Stromal cell of bone marrow (primary cell): ENCODE measurements at regions not wholly inside any gene's neighbourhood (a gene's known extent, or its start where the extent isn't known, plus 50 kb on each side); places are given as distances from the start of the nearest gene placed in this dataset.

Experiments
- DNase-seq: peaks from one replicate; pipeline ENCODE4 v3.0.0-alpha.2; 2012; ENCODE audit warnings: low read depth

GRCh38 chr11:95485115-95485900 lies 254.3 kb upstream of the SESN3 start:
- DNase-seq, result peak; percentile 81

GRCh38 chr11:95483339-95483738 lies 252.3 kb upstream of the SESN3 start:
- DNase-seq, result no peak

GRCh38 chr11:95478003-95478402 lies 247.0 kb upstream of the SESN3 start:
- no peak for DNase-seq

DNA sequence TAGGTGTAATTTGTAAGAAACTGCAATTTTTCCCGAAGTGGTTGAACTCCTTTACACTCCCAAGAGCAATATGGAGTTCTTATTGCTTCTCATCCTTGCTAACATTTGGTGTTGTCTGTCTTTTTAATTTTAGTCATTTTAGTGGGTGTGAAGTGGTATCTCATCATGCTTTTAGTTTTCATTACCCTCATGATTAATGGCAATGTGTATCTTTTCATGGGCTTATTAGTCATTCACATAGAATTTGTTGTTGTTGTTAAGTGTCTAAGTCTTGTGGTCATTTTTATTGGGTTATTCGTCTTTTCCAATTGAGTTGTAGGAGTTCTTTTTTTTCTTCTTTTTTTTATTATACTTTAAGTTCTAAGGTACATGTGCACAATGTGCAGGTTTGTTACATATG lies 238.3 kb upstream of the SESN3 start:
- no peak for DNase-seq

DNA sequence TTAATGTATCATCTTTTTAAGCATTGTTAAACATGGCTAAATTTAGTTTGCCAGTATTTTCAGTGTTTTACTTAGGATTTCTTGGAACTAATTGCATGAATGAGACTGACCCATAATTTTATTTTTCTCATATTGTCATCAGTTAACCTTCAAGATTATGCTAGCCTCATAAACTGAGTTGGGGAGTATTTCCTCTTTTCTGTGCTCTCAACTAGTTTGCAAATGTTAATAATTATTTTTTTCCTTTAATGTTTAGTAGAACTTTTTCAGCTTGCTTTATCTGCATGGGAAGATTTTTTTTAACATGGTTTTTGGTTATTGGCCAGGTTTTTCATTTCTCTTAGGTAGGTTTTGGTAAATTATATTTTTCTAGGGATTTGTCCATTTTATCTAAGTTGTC lies 235.4 kb upstream of the SESN3 start:
- DNase-seq, result no peak

DNA sequence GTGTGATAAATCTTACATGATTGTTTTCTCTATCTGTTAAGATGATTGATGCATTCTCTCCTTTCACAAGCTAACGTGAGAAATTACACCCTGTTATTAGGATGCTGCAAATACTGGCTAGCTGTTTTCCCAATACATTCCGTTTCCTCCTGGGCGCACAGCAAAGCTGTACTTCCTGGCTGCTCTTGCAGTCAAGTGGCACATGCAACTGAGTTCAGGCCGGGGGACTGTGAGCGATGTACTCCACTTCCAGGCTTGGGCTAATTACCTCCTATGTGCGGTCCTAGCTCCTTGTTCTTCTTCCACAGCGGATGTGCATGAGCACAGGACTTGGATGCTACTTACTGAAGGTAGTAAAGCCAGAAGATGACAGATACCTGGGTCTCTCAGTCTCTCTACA lies 234.9 kb upstream of the SESN3 start:
- DNase-seq, result no peak

- no peak for DNase-seq
Measured at GRCh38 chr11:95461858-95462257, 230.9 kb upstream of the SESN3 start.

- DNase-seq, result no peak
Measured at GRCh38 chr11:95461348-95461747, 230.3 kb upstream of the SESN3 start.

DNA sequence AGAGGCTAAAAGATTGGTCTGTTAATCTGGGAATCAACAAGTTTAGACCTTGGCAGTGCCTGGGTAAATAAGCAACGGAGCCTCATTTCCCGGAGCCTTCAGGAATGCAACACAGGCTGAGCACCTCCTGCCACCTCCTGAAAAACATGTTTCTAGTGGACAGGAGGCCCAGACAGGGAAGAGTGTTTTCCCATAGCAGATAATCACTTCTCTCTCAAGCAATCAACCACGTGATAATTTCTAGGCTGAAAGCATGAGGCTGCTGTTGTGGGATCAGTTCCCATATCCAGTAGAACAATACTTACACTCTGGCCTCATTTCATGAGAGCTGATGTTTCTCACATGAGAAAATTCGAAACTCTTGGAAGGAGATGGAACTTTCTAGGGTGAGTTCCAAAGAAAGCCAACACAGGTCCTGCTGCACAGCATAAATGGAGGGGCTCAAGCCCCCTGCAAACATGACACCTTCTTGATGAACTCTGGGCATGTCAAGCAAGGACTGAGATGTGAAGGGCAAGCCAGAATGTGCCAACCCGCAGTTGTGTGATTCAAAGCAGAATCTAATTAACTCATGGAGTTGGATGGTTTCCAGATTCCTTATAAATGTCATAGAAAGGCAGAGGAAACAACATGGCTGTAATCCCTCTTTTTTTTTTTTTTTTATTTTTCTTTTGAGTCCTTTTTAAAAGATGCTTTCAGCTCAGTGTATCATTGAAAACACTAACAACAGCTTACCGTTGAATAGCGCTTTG lies 228.5 kb upstream of the SESN3 start:
- DNase-seq, result no peak

DNA sequence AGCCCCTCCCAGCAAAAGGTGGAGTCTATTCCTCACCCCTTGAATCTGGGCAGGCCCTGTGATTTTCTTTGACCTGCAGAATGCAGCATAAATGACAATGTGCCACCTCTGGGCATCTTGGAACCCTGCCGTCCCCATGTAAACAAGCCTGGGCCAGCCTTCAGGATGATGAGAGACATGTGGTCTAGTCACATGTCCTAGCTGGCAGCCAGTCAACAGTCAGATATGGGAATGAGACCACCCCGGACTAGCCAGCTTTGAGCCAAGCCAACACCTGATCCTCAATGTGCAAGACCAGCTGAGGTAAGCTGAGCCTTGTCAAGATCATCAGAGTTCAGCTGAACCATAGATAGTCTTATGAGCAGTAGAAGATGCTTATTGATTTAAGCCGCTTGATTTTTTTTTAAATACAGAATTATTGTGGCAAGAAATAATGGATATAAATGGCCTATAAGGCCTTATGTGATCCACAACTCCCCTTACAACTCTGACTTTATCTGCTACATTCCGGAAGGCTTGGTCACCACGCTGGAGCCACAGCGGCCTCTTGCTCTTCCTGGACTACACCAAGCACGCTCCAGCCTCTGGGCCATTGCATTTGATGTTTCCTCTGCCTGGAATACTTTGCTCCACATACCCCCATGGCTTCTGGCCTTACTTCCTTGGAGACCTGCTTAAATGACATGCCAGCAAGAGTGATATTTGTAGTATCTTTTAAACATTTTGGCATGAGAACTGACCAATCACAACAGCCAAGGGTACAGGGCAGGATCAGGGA lies 225.9 kb upstream of the SESN3 start:
- no peak for DNase-seq

DNA sequence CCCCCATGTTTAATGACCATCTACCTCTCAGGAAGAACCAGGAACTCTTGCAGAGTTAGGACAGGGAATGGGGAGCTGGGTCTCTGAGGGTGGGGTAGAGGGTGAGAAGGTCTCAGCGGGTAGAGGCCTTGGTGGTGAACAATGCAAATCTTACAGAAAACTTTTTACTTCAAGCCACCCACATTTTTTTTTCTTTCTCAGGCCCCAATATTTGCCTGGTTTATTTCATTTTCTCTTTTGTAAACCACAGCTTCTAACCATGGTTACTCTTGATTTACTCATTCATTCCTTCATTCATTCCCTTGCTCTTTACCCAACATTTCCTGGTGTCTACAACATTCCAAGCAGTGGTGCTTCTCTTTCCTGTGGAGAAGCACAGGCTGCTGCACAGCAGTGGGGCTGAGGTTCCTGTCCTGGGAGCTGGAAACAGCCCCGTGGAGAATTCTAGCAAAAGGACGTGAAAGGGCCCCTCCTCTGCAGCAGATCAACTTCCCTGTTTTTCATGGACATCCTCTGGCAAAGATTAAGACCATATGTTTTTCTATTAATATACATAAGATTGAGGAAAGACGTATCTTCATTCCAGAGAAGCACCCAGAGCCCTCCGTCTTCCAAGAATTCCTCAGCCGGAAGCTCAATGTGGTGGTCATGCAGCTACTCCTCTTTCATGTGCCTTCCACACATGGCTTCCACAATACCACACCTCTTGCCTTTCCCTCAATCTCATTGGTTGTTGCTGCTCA lies 224.4 kb upstream of the SESN3 start:
- no peak for DNase-seq

DNA sequence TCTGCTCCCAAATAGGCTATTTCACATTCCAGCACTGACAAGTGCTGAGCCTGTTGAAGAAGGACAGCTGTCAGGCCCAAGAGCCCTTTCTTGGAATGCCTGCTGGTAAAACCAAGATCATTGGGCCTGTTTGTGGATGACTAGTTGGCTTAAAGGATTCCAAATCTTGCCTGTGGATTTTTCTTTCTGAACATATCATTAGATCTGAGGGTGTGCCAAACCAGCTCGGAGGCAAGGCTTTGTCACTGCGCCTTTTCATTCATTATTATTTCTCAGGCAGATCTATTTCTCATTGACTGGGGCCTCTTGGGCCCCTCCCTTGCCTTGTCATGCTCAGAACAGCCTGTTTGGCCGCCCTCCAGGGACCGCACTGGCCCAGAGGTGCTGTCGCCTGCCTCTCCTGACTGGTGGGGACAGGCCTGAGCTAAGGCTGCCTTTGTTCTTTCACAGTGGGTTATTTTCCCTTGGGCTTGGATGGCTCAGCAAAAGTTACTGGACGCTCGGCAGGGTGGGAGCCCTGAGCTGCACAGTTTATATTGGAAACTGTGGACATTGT lies 222.7 kb upstream of the SESN3 start:
- DNase-seq, result peak; percentile 3

GRCh38 chr11:95451682-95452081 lies 220.7 kb upstream of the SESN3 start:
- peak; percentile 50 for DNase-seq

DNA sequence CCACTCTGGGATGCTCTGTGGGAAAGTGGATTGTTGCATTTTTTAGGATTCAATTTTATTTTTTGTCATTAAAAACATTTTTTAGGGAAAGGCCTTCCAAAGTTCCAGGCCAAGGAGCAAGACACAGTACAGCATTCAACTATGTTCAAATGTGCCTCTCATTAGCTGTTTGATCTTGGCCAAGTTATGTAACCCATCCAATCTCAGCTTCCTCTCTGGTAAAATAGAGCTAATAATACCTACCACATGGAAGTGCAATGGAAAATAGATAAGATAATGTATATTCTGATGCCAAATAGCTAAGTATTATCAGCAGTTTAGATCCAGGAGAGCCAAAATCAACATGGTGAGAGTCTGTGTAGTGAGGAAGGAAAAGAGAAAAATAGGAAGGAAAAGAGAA lies 220.3 kb upstream of the SESN3 start:
- no peak for DNase-seq

- peak; percentile 24 for DNase-seq
Measured at GRCh38 chr11:95450547-95451123, 219.6 kb upstream of the SESN3 start.

DNA sequence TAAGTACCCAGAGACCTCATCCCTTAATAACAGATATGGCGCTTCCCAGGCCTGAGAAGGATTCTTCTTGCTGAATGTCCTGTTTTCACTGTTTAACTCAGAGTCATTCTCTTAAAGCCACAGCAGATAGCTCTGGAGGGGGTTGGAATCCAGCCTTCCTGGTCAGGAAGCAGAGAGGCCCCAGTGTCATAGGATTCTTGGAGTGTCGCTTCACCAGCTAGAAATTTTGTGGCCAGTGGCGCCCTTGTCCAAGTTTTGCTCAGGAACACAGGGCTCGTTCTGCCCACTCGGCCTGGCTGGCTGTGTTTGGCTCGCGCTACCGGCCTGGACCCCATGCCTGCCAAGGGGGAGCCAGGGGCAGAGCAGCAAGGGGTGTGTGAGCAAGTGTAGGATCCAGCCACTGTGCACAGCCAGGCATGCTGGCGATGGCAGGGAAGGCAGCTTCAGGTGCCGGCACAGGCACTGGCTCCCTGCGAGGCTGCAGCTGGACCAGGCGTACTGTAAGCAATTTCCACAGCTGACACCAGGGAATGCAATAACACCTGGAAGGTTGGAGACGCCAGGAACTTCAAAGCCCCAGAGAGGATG lies 214.8 kb upstream of the SESN3 start:
- no peak for DNase-seq

GRCh38 chr11:95444309-95445241 lies 213.6 kb upstream of the SESN3 start:
- DNase-seq, result no peak

DNA sequence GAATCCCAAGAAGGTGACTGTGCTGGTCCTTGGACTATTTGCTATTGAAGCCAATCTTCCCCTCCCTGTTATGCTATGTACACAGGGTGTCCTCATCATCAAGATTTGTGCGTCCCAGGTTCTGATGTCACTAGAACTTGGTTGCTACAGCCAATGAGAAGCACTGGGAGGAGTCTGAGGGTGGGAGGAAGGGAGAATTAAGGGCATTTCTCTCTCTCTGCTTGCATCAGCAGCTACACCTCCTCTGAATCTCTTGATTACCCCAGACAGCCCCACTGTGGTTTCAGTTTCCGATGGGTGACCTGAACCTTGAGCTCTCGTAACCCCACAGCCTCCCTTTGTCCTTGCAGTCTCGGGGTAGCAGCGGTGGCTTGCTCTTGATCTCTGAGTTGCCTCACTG lies 212.4 kb upstream of the SESN3 start:
- no peak for DNase-seq

DNA sequence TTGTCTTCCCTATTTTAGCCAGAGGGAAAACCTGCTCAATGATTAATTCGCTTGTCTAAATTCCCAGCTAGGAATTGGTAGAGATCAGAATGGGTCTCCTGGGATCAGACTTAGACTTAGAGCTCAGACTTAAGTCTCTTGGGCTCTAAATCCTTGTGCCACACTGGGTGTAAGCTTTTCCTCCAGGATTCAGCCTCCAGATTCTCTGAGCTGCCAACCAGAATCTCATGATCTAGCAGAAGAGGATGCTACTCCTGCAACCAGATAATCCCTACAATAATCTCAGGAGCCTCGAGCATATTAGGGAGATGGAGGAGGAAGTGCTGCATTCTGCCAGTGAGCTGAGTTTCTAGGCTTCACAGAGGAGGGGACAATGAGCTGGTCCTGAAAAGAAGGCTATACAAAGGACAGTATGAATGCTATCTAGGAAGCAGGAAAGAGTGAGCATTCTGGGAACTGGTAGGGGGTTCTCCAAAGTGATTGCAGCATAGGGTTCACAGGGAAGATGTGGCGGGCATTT lies 211.6 kb upstream of the SESN3 start:
- no peak for DNase-seq
